G401 (cell line): ENCODE measurements at regions not wholly inside any gene's neighbourhood (a gene's known extent, or its start where the extent isn't known, plus 50 kb on each side); places are given as distances from the start of the nearest gene placed in this dataset.
A peak's percentile ranks its signal among the peaks of the same experiment; 100 is the strongest.

Source experiments
- DNase-seq: peaks from one replicate; pipeline ENCODE4 v3.0.0-alpha.2; 2015; ENCODE audit warnings: low spot score
- in situ Hi-C: cut with HindIII; loops from 2 replicates; pipeline ENCODE4 v1.10.0; 2016; ENCODE audit warnings: low sequenced_read_pairs, mixed read lengths

- DNase-seq: no peak
- in situ Hi-C loops: no loop called here
Observed at GRCh38 chr5:167671176-167671575, 620.3 kb upstream of the WWC1 start.

- DNase-seq: no peak
- in situ Hi-C loops: no loop called here
Observed at GRCh38 chr5:167673942-167674341, 617.5 kb upstream of the WWC1 start.

GRCh38 chr5:167678481-167678880 lies 613.0 kb upstream of the WWC1 start:
- in situ Hi-C loops: no loop called here
- no peak for DNase-seq

GRCh38 chr5:167684251-167684650 lies 607.2 kb upstream of the WWC1 start:
- in situ Hi-C loops: no loop called here
- no peak for DNase-seq

- DNase-seq: no peak
- in situ Hi-C loops: no loop called here
Observed at GRCh38 chr5:167688341-167689130, 602.9 kb upstream of the WWC1 start.

GRCh38 chr5:167694325-167695147 lies 596.9 kb upstream of the WWC1 start:
- DNase-seq: no peak
- in situ Hi-C loops: no loop called here

GRCh38 chr5:167696558-167697314 lies 594.7 kb upstream of the WWC1 start:
- DNase-seq: no peak
- in situ Hi-C loops: no loop called here

- in situ Hi-C loops: no loop called here
- peak; percentile 70 for DNase-seq
Observed at GRCh38 chr5:167699432-167699831, 592.0 kb upstream of the WWC1 start.

- in situ Hi-C loops: no loop called here
- no peak for DNase-seq
Observed at GRCh38 chr5:167701051-167701450, 590.4 kb upstream of the WWC1 start.

GRCh38 chr5:167702014-167702413 lies 589.4 kb upstream of the WWC1 start:
- in situ Hi-C loops: no loop called here
- DNase-seq: no peak

- no peak for DNase-seq
- in situ Hi-C loops: no loop called here
Observed at GRCh38 chr5:167708449-167708848, 583.0 kb upstream of the WWC1 start.

- DNase-seq: no peak
- in situ Hi-C loops: no loop called here
Observed at GRCh38 chr5:167709625-167710024, 581.8 kb upstream of the WWC1 start.

GRCh38 chr5:167710444-167711073 lies 580.9 kb upstream of the WWC1 start:
- in situ Hi-C loops: no loop called here
- no peak for DNase-seq

GRCh38 chr5:167712986-167713585 lies 578.4 kb upstream of the WWC1 start:
- in situ Hi-C loops: no loop called here
- DNase-seq: no peak

GRCh38 chr5:167713896-167714295 lies 577.5 kb upstream of the WWC1 start:
- DNase-seq: no peak
- in situ Hi-C loops: no loop called here

GRCh38 chr5:167716126-167716775 lies 575.2 kb upstream of the WWC1 start:
- in situ Hi-C loops: no loop called here
- DNase-seq: no peak

- no peak for DNase-seq
- in situ Hi-C loops: no loop called here
Observed at GRCh38 chr5:167720259-167720658, 571.2 kb upstream of the WWC1 start.

GRCh38 chr5:167720676-167721260 lies 570.7 kb upstream of the WWC1 start:
- DNase-seq: no peak

More at GRCh38 chr5:167720676-167721260, 570.7 kb upstream of the WWC1 start:
- in situ Hi-C loops: no loop called here
